HepG2 (cell line): ENCODE measurements at regions not wholly inside any gene's neighbourhood (a gene's known extent, or its start where the extent isn't known, plus 50 kb on each side); places are given as distances from the start of the nearest gene placed in this dataset.

Source experiments
- ATAC-seq: fragments of 200-7000 bp; cut with Tn5 transposase; 3 replicates; pipeline ENCODE4 v1.9.1; 2020; ENCODE audit warnings: mild to moderate bottlenecking, moderate library complexity
- BruUV-seq: library from RNA; stranded (reverse); fragments of 400-500 nt; replicated peaks from 2 replicates; lab custom pipeline; 2021; lab: Mats Ljungman, UMichigan
- CTCF ChIA-PET: fragments of 300-600 bp; formaldehyde crosslinking; extraction: SDS; loops from one replicate; lab custom pipeline; 2021; ENCODE audit warnings: low total read pairs, inconsistent platforms, low intra/inter-chr PET ratio; lab: Yijun Ruan, JAX
- POLR2A ChIA-PET: fragments of 350-600 bp; sonication (Branson Sonifier 250); formaldehyde crosslinking; loops from one replicate; lab custom pipeline; 2020; ENCODE audit warnings: antibody characterized with exemption, inconsistent platforms; lab: Yijun Ruan, JAX
- DNase-seq: peaks from one replicate; pipeline ENCODE4 v3.0.0-alpha.2; 2015; ENCODE audit warnings: low spot score
- FAIRE-seq: peaks from 3 replicates; lab custom pipeline; 2011; peaks lifted over from hg19 to GRCh38; lab: Jason Lieb, UNC
- H2AFZ ChIP-seq: one replicate; pipeline ENCODE4 v1.6.1; 2011; ENCODE audit warnings: low read length, inconsistent platforms
- H3K27ac ChIP-seq: fragments of 300-600 bp; 3 replicates; pipeline ENCODE4 v1.8.0; 2011; ENCODE audit warnings: mixed run types, mild to moderate bottlenecking, mixed read lengths, low read length, inconsistent platforms; ENCODE audit not compliant: insufficient read depth; ENCODE audit errors: extremely low read length
- H3K27me3 ChIP-seq, 2 experiments: fragments of 200-600 bp in 1 of 2; 2 replicates in 1 of 2; 3 replicates in 1 of 2; pipeline versions ENCODE4 v1.6.0 to v1.8.0; 2011; ENCODE audit warnings: low read length in 2 of 2, mild to moderate bottlenecking in 2 of 2, moderate library complexity in 2 of 2, inconsistent platforms in 1 of 2; ENCODE audit not compliant: insufficient read depth in 2 of 2, control insufficient read depth in 1 of 2
- H3K36me3 ChIP-seq, 2 experiments: fragments of 200-600 bp in 1 of 2; replicated peaks in 1 of 2; 2 replicates in 1 of 2; 3 replicates in 1 of 2; pipeline versions ENCODE4 v1.5.1 to v1.8.0; 2011; ENCODE audit warnings: low read length in 2 of 2, inconsistent platforms in 1 of 2; ENCODE audit not compliant: insufficient read depth in 2 of 2, control insufficient read depth in 1 of 2
- H3K4me1 ChIP-seq: 2 replicates; pipeline ENCODE4 v1.5.1; 2012; ENCODE audit warnings: low read length, inconsistent platforms; ENCODE audit not compliant: insufficient read depth
- H3K4me2 ChIP-seq: 2 replicates; pipeline ENCODE4 v1.6.0; 2011; ENCODE audit warnings: low read depth, low read length, inconsistent platforms
- H3K4me3 ChIP-seq, 3 experiments: fragments of 200-600 bp in 1 of 3; sonication (generic), shearing (Covaris generic) in 1 of 3; replicated peaks in 1 of 3; 2 replicates each; pipeline ENCODE4 v1.5.1; 2011 to 2016; ENCODE audit warnings: low read length in 3 of 3, inconsistent platforms in 2 of 3, low read depth in 2 of 3, mild to moderate bottlenecking in 2 of 3, control low read depth in 1 of 3, mixed read lengths in 1 of 3; ENCODE audit not compliant: insufficient read depth in 1 of 3
- H3K79me2 ChIP-seq: one replicate; pipeline ENCODE4 v1.6.1; 2011; ENCODE audit warnings: low read length, inconsistent platforms; ENCODE audit not compliant: insufficient read depth
- H3K9ac ChIP-seq: 2 replicates; pipeline ENCODE4 v1.6.0; 2011; ENCODE audit warnings: mild to moderate bottlenecking, low read depth, low read length, inconsistent platforms; ENCODE audit not compliant: insufficient read depth
- H3K9me3 ChIP-seq: 2 replicates; pipeline ENCODE4 v1.5.1; 2012; ENCODE audit warnings: mild to moderate bottlenecking, low read length
- H4K20me1 ChIP-seq: 2 replicates; pipeline ENCODE4 v1.6.0; 2011; ENCODE audit warnings: inconsistent platforms, mild to moderate bottlenecking, low read length, moderate library complexity; ENCODE audit not compliant: insufficient read depth
- DDIT3 ChIP-seq: sonication (generic); formaldehyde crosslinking; IDR thresholded peaks from 2 replicates; pipeline ENCODE4 v1.4.0; 2020; ENCODE audit warnings: mild to moderate bottlenecking, missing genetic modification reagents
- HMGXB4 ChIP-seq, 2 experiments: sonication (generic) in 1 of 2; formaldehyde crosslinking in 1 of 2; IDR thresholded peaks; 2 replicates each; pipeline versions ENCODE4 v1.4.0 to v1.6.1; 2018 to 2020; ENCODE audit warnings: missing genetic modification reagents in 2 of 2, borderline replicate concordance in 1 of 2, low read depth in 1 of 2, mild to moderate bottlenecking in 1 of 2, missing biosample characterization in 1 of 2
- RNF2 ChIP-seq: fragments of 450-650 bp; conservative IDR thresholded peaks from 2 replicates; pipeline ENCODE4 v1.6.1; 2016; ENCODE audit warnings: low read depth
- SMAD9 ChIP-seq: sonication (generic); formaldehyde crosslinking; IDR thresholded peaks from 2 replicates; pipeline ENCODE4 v1.5.1; 2020; ENCODE audit warnings: mild to moderate bottlenecking, missing genetic modification reagents
- ZNF318 ChIP-seq: sonication (generic); formaldehyde crosslinking; IDR thresholded peaks from 2 replicates; pipeline ENCODE4 v1.4.0; 2020; ENCODE audit warnings: mild to moderate bottlenecking, missing genetic modification reagents
- WGBS: methylation state at CpG from one replicate; pipeline ENCODE4 v1.1.6; 2017; ENCODE audit warnings: low lambda C conversion rate; 5-methylcytosine and 5-hydroxymethylcytosine counted together
- in situ Hi-C: cut with HindIII; loops from 2 replicates; pipeline ENCODE4 v1.10.0; 2017; ENCODE audit warnings: low pct_unique_long_range_greater_than_20kb; ENCODE audit not compliant: extremely low pct_ligation_motif_present
- intact Hi-C: fragments of 100-400 bp; cut with micrococcal nuclease; formaldehyde crosslinking; loops from one replicate; pipeline ENCODE4 v1.10.0; 2022; ENCODE audit not compliant: unreplicated experiment

GRCh38 chr16:62869837-62870236 lies 833.6 kb upstream of the CDH8 start:
- WGBS = 5% methylated on average over 4 of the region's 4 CpGs
- no peak overlapping the region for H3K9ac ChIP-seq
- no peak overlapping the region for H2AFZ ChIP-seq
- DNase-seq (no peak), FAIRE-seq (no peak), ATAC-seq (no peak)
- ChIA-PET POLR2A (no interaction called here), CTCF (no interaction called here)
- no peak for TF ChIP-seq HMGXB4 (CRISPR knock-in tag; IDR thresholded peaks at IDR 0.05; ENCODE audit: borderline replicate concordance in 1 of 2, low read depth in 1 of 2)
- TF ChIP-seq SMAD9 (CRISPR knock-in tag) = no peak
- TF ChIP-seq RNF2 = no peak
- H3K27ac ChIP-seq = no peak overlapping the region
- peaks cover 28% of the 10 kb centered on the region for H3K9me3 ChIP-seq
- no peak overlapping the region for H3K4me2 ChIP-seq
- H3K4me3 ChIP-seq = no peak overlapping the region
- no TSS peak for BruUV-seq
- H3K27me3 ChIP-seq = no peaks in the 10 kb centered on the region
- intact Hi-C loops (loop anchor here (2.0 kb wide), 1 partner anchor 645 kb away; no protein-coding TSS in a partner anchor), in situ Hi-C loops (no loop called here)
- no peaks in the 10 kb centered on the region for H3K36me3 ChIP-seq
- no peaks in the 10 kb centered on the region for H3K79me2 ChIP-seq
- no peaks in the 10 kb centered on the region for H4K20me1 ChIP-seq
- H3K4me1 ChIP-seq = no peaks in the 10 kb centered on the region

- H3K4me2 ChIP-seq = no peak overlapping the region
- 16% methylated on average over 2 of the region's 2 CpGs for WGBS
- no peaks in the 10 kb centered on the region for H3K27me3 ChIP-seq
- BruUV-seq = no TSS peak
- FAIRE-seq (no peak), DNase-seq (no peak), ATAC-seq (no peak)
- H2AFZ ChIP-seq = no peak overlapping the region
- H3K4me1 ChIP-seq = no peaks in the 10 kb centered on the region
- H3K4me3 ChIP-seq = no peak overlapping the region
- peaks cover 41% of the 10 kb centered on the region for H3K9me3 ChIP-seq
- H3K27ac ChIP-seq = no peak overlapping the region
- no peaks in the 10 kb centered on the region for H3K36me3 ChIP-seq
- intact Hi-C loops = no loop called here
- ChIA-PET POLR2A (no interaction called here), CTCF (no interaction called here)
- H3K79me2 ChIP-seq = no peaks in the 10 kb centered on the region
- in situ Hi-C loops = no loop called here
- no peaks in the 10 kb centered on the region for H4K20me1 ChIP-seq
- H3K9ac ChIP-seq = no peak overlapping the region
- no peak for TF ChIP-seq ZNF318 (CRISPR knock-in tag)
- TF ChIP-seq DDIT3 (CRISPR knock-in tag) = no peak
Measured at GRCh38 chr16:62863139-62863538, 826.9 kb upstream of the CDH8 start.
